ENCODE measurements at regions not wholly inside any gene's neighbourhood (a gene's known extent, or its start where the extent isn't known, plus 50 kb on each side); places are given as distances from the start of the nearest gene placed in this dataset.

DNA sequence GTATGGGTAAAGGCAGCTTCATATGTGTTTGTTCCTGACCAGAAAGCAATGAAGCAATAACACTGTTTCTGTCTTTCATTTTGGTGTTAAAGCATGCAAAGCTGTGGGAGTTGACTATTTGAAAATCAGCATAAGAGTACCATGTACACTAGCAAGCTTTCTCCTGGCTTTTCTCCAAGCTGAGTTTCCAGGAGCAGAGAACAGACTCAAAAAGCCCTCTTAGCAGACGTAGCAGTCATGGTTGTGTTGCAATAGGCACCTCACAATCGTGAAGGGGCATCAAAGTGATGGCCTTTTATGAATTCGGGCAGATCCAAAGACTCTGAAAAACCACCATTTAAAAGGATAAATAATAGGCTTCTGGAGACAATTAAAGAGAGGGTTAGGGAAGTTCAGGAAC lies 159.7 kb downstream of the PTGER3 start:
- POLR2A ChIA-PET: no interaction called here
- H3K36me3 Mint-ChIP-seq (ENCODE audit: low read depth): no peaks in the 10 kb centered on the region
- no peaks in the 10 kb centered on the region for H3K27me3 Mint-ChIP-seq
- H3K9me3 Mint-ChIP-seq: no peaks in the 10 kb centered on the region
- H3K4me1 Mint-ChIP-seq: no peaks in the 10 kb centered on the region
- CTCF ChIA-PET: no interaction called here
- no peak overlapping the region for H3K27ac Mint-ChIP-seq
- no peak overlapping the region for H3K4me3 Mint-ChIP-seq
- DNase-seq: no peak

DNA sequence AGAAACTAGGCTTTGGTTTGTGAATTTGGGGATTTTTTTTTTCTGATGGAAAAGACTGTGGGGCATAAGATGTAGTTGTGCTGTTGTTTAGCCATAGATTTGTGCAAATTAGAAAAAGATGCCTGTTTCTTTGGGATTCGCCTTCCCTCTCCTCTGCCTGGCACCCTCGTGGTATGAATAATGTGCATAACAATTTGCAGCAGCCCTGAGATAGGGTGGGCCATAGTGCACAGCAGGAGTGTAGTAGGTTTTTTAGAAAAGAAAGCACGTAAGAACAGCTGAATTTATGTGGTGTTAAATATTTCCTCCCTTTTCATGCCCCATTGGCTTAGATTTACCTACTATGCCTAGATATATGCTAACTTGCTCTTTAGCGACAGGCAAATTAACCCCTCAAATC lies 158.9 kb downstream of the PTGER3 start:
- Mint-ChIP-seq H3K36me3 (ENCODE audit: low read depth) (no peaks in the 10 kb centered on the region), H3K4me3 (no peak overlapping the region), H3K27me3 (no peaks in the 10 kb centered on the region), H3K27ac (no peak overlapping the region), H3K9me3 (no peaks in the 10 kb centered on the region), H3K4me1 (no peaks in the 10 kb centered on the region)
- DNase-seq: no peak
- CTCF ChIA-PET: no interaction called here
- POLR2A ChIA-PET: no interaction called here

DNA sequence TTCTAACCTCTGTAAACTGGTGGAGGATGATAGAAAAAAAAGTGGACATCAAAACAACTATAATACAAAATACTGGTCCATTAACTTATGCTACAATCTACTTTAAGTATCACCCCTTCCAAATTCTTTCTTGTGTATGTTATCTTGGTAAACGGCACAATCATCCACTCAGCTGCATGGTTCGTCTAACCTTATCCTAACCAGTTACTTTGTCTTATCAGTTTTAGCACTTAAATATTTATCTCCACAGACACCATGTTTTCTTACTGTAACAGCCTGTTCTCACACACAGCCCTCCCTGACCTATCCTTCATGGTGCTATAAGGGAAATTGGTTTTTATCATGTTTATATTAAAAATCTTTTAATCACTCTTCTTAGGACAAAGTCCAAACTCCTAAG lies 157.2 kb downstream of the PTGER3 start:
- Mint-ChIP-seq H3K27me3 (no peaks in the 10 kb centered on the region), H3K9me3 (no peaks in the 10 kb centered on the region), H3K4me3 (no peak overlapping the region)

DNA sequence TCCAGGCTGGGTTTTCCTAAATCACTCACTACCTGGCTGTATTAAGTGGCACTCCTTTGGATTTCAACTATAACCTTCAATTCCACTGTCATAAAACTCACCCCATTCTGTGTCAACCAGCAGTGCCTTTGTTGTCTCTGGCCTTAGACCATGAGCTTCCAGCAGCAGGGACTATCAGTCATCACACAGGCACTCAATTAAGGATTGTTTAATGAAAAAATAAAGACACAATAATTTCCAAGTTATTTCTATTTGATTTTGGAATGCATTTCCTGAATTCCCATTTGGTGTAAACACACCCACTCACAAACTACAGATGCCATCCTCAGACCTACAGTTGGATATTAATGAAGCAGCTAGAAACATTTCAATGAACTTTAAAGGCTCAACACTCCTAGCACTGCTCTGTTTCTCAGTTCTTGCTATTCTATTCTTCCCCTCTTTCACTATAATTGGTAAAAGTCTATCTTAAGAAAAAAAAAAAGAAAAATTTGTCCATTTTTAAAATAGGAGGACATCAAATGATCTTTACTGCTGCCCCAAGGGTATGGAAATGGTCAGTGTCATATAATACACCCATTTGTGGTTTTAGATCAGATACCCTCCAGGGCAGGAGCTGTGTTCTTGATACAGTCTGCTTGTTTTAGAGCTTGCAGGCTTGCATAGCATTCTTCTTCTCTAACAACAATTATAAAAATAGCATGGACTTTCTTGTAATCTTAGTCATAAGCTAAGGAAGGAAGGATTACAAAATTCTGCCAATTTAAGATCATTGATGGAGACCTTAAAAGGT lies 156.4 kb downstream of the PTGER3 start:
- H3K4me3 Mint-ChIP-seq: no peak overlapping the region
- no peak overlapping the region for H3K27ac Mint-ChIP-seq
- ChIA-PET CTCF (interaction anchor here (0.9 to 1.4 kb wide), 2 partner anchors 14 to 18 kb away, joined by 3 read pairs; no protein-coding TSS in a partner anchor), POLR2A (no interaction called here)
- no peaks in the 10 kb centered on the region for H3K36me3 Mint-ChIP-seq (ENCODE audit: low read depth)
- no peaks in the 10 kb centered on the region for H3K9me3 Mint-ChIP-seq
- DNase-seq: no peak
- H3K4me1 Mint-ChIP-seq: peaks cover 2% of the 10 kb centered on the region
- no peaks in the 10 kb centered on the region for H3K27me3 Mint-ChIP-seq

More for the DNA sequence above, 157.2 kb downstream of the PTGER3 start:
- Mint-ChIP-seq H3K36me3 (ENCODE audit: low read depth) (no peaks in the 10 kb centered on the region), H3K4me1 (no peaks in the 10 kb centered on the region), H3K27ac (no peak overlapping the region)
- ChIA-PET CTCF (interaction anchor here (1.4 kb wide), 1 partner anchor 13 kb away, joined by 3 read pairs; no protein-coding TSS in a partner anchor), POLR2A (no interaction called here)
- DNase-seq: no peak

DNA sequence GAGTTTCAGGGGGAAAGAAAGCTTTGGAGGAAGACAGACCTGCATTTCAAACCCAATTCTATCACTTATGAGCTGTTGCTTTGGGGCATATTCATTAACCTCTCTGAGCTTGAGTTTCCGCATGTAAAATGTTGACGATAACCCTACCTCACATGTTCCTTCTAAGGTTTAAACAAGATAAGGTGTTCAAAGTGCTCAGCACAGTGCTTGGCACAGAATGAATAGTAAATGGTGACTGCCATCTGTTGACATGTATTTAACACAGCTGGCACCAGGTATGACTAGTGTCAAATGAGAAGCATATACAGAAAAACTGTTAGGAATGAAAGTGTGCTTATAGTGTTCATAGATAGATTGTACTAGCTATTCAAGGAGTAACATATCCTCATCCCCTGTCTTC lies 155.5 kb downstream of the PTGER3 start:
- Mint-ChIP-seq H3K4me3 (no peak overlapping the region), H3K27me3 (no peaks in the 10 kb centered on the region), H3K4me1 (peaks cover 2% of the 10 kb centered on the region), H3K9me3 (no peaks in the 10 kb centered on the region), H3K36me3 (ENCODE audit: low read depth) (no peaks in the 10 kb centered on the region), H3K27ac (no peak overlapping the region)
- POLR2A ChIA-PET: no interaction called here
- CTCF ChIA-PET: interaction anchor here (0.9 kb wide), 1 partner anchor 19 kb away, joined by 3 read pairs; no protein-coding TSS in a partner anchor
- no peak for DNase-seq

DNA sequence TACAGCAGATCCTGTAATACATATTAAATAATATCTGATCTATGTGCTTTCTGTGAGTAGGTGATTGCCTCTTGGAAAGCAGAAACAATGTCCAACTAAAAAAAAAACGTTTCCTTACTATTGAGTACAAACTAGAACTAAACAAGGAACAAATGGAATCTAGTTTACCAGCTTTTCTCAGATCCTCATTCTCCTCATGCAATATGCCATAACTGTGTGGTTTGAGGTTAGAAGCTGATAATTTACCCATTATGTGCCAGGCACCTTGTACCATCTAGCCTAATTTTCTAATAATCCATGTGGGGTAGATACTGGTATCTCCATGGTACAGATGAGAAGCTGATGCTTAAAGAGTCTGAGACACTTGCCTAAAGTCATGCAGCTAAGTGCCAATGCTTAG lies 154.7 kb downstream of the PTGER3 start:
- Mint-ChIP-seq H3K4me3 (no peak overlapping the region), H3K9me3 (no peaks in the 10 kb centered on the region), H3K36me3 (ENCODE audit: low read depth) (no peaks in the 10 kb centered on the region), H3K27ac (no peak overlapping the region), H3K4me1 (peaks cover 2% of the 10 kb centered on the region), H3K27me3 (no peaks in the 10 kb centered on the region)
- ChIA-PET POLR2A (no interaction called here), CTCF (interaction anchor here (0.5 kb wide), 1 partner anchor 29 kb away, joined by 3 read pairs; no protein-coding TSS in a partner anchor)
- DNase-seq: no peak

DNA sequence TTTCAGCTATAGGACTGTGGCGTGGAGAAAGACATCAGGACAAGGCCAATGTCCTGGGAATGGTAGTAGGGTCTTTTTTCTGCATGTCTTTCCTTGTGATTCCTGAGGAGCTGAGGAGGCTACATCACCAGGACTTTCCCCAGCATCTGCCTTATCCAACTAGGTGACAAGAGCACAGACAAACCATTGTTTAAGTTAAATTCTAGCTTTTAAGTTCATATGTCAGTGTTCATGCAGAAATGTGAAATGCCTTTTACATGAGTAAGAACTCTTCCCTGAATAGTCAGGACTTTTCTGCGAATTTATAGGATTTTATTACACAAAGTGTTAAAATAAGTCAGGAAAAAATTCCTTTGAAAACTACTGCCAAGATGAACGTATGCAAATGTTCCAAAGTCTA lies 154.2 kb downstream of the PTGER3 start:
- H3K27ac Mint-ChIP-seq: no peak overlapping the region
- no peaks in the 10 kb centered on the region for H3K9me3 Mint-ChIP-seq
- no peaks in the 10 kb centered on the region for H3K36me3 Mint-ChIP-seq (ENCODE audit: low read depth)
- DNase-seq: no peak
- ChIA-PET POLR2A (no interaction called here), CTCF (interaction anchor here (0.5 kb wide), 1 partner anchor 29 kb away, joined by 3 read pairs; no protein-coding TSS in a partner anchor)
- peaks cover 2% of the 10 kb centered on the region for H3K4me1 Mint-ChIP-seq
- no peaks in the 10 kb centered on the region for H3K27me3 Mint-ChIP-seq
- no peak overlapping the region for H3K4me3 Mint-ChIP-seq

DNA sequence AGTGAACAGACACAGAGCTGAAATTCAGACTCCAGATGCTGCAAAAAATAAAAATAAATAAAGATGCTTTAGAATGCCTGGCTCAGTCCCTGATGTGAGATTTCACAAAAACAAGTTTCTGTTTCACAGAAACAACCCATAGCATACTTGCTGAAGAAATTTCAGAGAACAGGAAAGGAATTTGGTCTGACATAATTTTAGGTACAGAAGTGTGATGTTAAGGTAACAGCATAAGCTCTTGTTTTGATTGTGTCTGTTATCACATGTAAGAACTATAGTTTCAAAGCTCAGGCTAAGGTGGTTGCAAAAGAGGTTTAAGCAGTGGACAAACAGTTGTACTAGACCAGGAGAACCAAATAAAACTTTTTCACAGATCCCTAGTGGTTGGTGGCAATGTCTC lies 152.1 kb downstream of the PTGER3 start:
- Mint-ChIP-seq H3K36me3 (ENCODE audit: low read depth) (no peaks in the 10 kb centered on the region), H3K4me3 (no peak overlapping the region), H3K9me3 (no peaks in the 10 kb centered on the region), H3K27me3 (peaks cover 2% of the 10 kb centered on the region), H3K4me1 (peaks cover 2% of the 10 kb centered on the region), H3K27ac (no peak overlapping the region)
- ChIA-PET CTCF (no interaction called here), POLR2A (no interaction called here)
- DNase-seq: no peak

DNA sequence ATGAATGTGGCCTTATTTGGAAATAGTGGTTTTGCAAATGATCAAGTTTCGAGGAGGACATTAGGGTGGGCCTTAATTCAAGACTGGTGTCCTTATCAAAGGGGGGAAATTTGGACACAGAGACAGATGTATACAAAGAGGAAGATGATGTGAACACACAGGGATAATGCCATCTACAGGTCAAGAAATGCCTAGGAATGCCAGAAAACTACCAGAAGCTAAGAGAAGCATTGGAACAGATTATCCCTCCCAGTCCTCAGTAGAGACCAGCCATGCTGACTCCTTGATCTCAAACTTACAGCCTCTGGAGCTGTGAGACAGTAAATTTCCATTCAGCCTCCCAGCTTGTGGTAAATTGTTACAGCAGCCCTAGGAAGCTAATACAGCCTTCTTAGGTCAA lies 151.4 kb downstream of the PTGER3 start:
- no peaks in the 10 kb centered on the region for H3K36me3 Mint-ChIP-seq (ENCODE audit: low read depth)
- no peak for DNase-seq
- H3K27ac Mint-ChIP-seq: no peak overlapping the region
- H3K4me1 Mint-ChIP-seq: peaks cover 2% of the 10 kb centered on the region
- no peaks in the 10 kb centered on the region for H3K9me3 Mint-ChIP-seq
- H3K4me3 Mint-ChIP-seq: no peak overlapping the region
- CTCF ChIA-PET: no interaction called here
- POLR2A ChIA-PET: no interaction called here
- peaks cover 2% of the 10 kb centered on the region for H3K27me3 Mint-ChIP-seq

DNA sequence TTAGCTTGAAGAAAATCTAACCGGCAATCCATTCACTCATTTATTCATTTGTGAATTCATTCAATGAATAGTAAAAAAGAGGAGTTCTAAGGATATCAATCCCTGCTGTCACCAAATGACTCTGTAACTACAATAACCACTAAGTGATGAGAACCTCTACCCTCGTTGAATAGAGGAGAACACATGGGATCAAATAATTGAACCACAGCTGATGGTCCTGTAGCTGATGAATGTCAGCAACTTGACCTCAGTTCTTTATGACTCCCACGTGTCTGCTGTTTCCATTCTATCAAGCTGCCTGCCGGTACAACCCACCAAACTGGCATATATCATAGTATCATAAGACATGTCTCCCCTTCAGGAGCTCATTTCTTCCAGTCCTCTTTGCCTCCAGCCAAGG lies 150.3 kb downstream of the PTGER3 start:
- H3K4me1 Mint-ChIP-seq: peaks cover 2% of the 10 kb centered on the region
- ChIA-PET CTCF (no interaction called here), POLR2A (no interaction called here)
- H3K36me3 Mint-ChIP-seq (ENCODE audit: low read depth): no peaks in the 10 kb centered on the region
- no peak overlapping the region for H3K27ac Mint-ChIP-seq
- no peaks in the 10 kb centered on the region for H3K9me3 Mint-ChIP-seq
- no peak overlapping the region for H3K4me3 Mint-ChIP-seq
- no peak for DNase-seq
- peaks cover 2% of the 10 kb centered on the region for H3K27me3 Mint-ChIP-seq

DNA sequence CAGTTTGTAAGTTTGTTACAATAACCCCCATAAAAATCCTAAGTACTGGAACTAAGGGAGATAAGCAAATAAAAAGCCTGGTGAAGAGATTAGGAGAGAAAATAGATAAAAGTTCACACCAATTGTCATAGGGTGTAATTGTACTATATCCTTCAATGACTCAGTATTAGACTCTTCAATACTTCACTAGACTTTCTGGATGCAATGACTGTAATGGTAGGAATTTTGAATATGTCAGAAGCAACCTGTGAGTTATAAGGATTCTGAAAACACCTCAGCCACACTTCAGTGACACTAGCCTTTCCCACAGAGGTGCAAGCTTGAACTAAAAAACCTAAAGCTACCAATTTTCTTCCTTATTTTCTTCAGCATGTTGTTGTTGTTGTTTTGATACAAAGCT lies 147.9 kb downstream of the PTGER3 start:
- CTCF ChIA-PET: no interaction called here
- H3K4me1 Mint-ChIP-seq: peaks cover 2% of the 10 kb centered on the region

DNA sequence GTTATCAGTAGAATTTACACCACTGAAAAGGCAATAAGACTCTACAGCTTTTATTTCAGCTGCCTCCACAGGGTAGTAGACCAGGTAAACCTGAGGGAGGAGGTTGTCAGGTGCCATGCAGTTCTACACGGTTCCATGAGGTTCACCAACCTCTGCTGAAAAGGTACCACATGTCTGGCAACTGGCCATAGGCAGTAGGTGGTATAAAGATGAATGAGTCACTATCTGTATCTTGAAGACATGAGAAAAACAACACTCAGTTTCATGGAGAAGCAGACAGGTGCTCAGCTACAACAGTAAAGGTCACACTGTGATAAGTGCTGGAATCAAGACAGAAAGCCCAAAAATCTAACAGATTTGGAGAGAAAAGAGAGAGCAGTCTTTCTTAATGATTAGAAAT lies 145.4 kb downstream of the PTGER3 start:
- Mint-ChIP-seq H3K27me3 (peaks cover 2% of the 10 kb centered on the region), H3K4me1 (no peaks in the 10 kb centered on the region), H3K36me3 (ENCODE audit: low read depth) (no peaks in the 10 kb centered on the region), H3K4me3 (no peak overlapping the region), H3K9me3 (no peaks in the 10 kb centered on the region), H3K27ac (no peak overlapping the region)
- ChIA-PET POLR2A (no interaction called here), CTCF (no interaction called here)
- no peak for DNase-seq

More for the DNA sequence above, 147.9 kb downstream of the PTGER3 start:
- H3K36me3 Mint-ChIP-seq (ENCODE audit: low read depth): no peaks in the 10 kb centered on the region
- peaks cover 2% of the 10 kb centered on the region for H3K27me3 Mint-ChIP-seq
- H3K27ac Mint-ChIP-seq: no peak overlapping the region
- no peak for DNase-seq
- no peak overlapping the region for H3K4me3 Mint-ChIP-seq
- no peaks in the 10 kb centered on the region for H3K9me3 Mint-ChIP-seq
- POLR2A ChIA-PET: no interaction called here

DNA sequence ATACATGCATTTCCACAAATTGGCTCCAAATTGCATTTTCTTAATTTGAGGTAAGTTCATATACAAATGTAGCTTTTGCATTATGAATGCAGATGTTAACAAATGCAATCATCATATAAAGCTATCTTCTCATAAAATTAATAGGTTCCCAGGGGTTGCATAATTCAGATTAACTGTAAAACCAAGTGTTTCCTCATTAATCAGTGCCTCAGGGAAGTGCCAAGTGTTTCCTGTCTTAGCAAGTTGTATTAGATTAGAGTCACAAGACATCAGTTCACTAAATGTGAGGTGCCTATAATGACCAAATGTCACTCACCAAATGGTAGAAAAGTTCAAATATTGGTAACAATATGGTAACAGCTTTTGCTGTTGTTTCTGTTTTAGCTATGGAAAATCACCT lies 140.8 kb downstream of the PTGER3 start:
- Mint-ChIP-seq H3K27ac (no peak overlapping the region), H3K27me3 (no peaks in the 10 kb centered on the region), H3K9me3 (no peaks in the 10 kb centered on the region), H3K4me1 (peaks cover 7% of the 10 kb centered on the region), H3K4me3 (no peak overlapping the region), H3K36me3 (ENCODE audit: low read depth) (no peaks in the 10 kb centered on the region)
- ChIA-PET CTCF (interaction anchor here (1.1 to 1.4 kb wide), 2 partner anchors 8 to 82 kb away, joined by 3 read pairs; no protein-coding TSS in a partner anchor), POLR2A (no interaction called here)
- no peak for DNase-seq
